GM23338 (cell line): ENCODE measurements at regions not wholly inside any gene's neighbourhood (a gene's known extent, or its start where the extent isn't known, plus 50 kb on each side); places are given as distances from the start of the nearest gene placed in this dataset.

ENCODE experiments used
- ATAC-seq: fragments of 200-7000 bp; cut with Tn5 transposase; 3 replicates; pipeline ENCODE4 v1.9.1; 2020
- DNase-seq: peaks from one replicate; pipeline ENCODE4 v3.0.0-alpha.2; 2015; ENCODE audit warnings: low spot score
- H2AFZ ChIP-seq: fragments of 200-600 bp; sonication (generic); 2 replicates; pipeline ENCODE4 v1.8.0; 2016; ENCODE audit warnings: antibody characterized with exemption, mild to moderate bottlenecking, moderate library complexity
- H3F3A ChIP-seq: fragments of 200-600 bp; sonication (generic); replicated peaks from 2 replicates; pipeline ENCODE4 v1.8.0; 2017; ENCODE audit warnings: antibody characterized with exemption, mixed run types, low read depth
- H3K27ac ChIP-seq: fragments of 200-600 bp; sonication (generic); 2 replicates; pipeline ENCODE4 v1.6.1; 2016; ENCODE audit warnings: low read depth
- H3K27me3 ChIP-seq: fragments of 200-600 bp; sonication (generic); 2 replicates; pipeline ENCODE4 v1.8.0; 2016; ENCODE audit warnings: mild to moderate bottlenecking, mixed run types, moderate library complexity; ENCODE audit not compliant: insufficient read depth
- H3K36me3 ChIP-seq: fragments of 200-600 bp; sonication (generic); 2 replicates; pipeline ENCODE4 v1.8.0; 2016; ENCODE audit warnings: mild to moderate bottlenecking; ENCODE audit not compliant: insufficient read depth
- H3K4me1 ChIP-seq: fragments of 200-600 bp; sonication (generic); 2 replicates; pipeline ENCODE4 v1.8.0; 2016; ENCODE audit warnings: mild to moderate bottlenecking, moderate library complexity; ENCODE audit not compliant: insufficient read depth
- H3K4me2 ChIP-seq: fragments of 200-600 bp; sonication (generic); 2 replicates; pipeline ENCODE4 v1.7.1; 2017; ENCODE audit warnings: mixed run types
- H3K4me3 ChIP-seq: fragments of 200-600 bp; sonication (generic); 2 replicates; pipeline ENCODE4 v1.6.1; 2016; ENCODE audit warnings: mixed run types
- H3K79me2 ChIP-seq: fragments of 200-600 bp; sonication (generic); replicated peaks from 2 replicates; pipeline ENCODE4 v1.8.0; 2017; ENCODE audit warnings: mild to moderate bottlenecking; ENCODE audit not compliant: insufficient read depth
- H3K9me2 ChIP-seq: fragments of 200-600 bp; sonication (generic); 2 replicates; pipeline ENCODE4 v1.8.0; 2017; ENCODE audit not compliant: insufficient read depth
- H4K20me1 ChIP-seq: fragments of 200-600 bp; sonication (generic); replicated peaks from 2 replicates; pipeline ENCODE4 v1.8.0; 2017; ENCODE audit warnings: mild to moderate bottlenecking; ENCODE audit not compliant: insufficient read depth
- H3K27ac Mint-ChIP-seq: 2 replicates; pipeline ENCODE4 v1.8.0; 2020; ENCODE audit warnings: inconsistent platforms, mild to moderate bottlenecking, moderate library complexity, mixed read lengths
- H3K27me3 Mint-ChIP-seq: 3 replicates; pipeline ENCODE4 v1.8.0; 2022; ENCODE audit warnings: low read depth, mild to moderate bottlenecking, moderate library complexity, mixed read lengths, inconsistent platforms; ENCODE audit not compliant: insufficient read depth, poor library complexity
- H3K36me3 Mint-ChIP-seq: 3 replicates; pipeline ENCODE4 v1.8.0; 2021; ENCODE audit warnings: low read depth, mild to moderate bottlenecking, inconsistent platforms, moderate library complexity, mixed read lengths
- H3K4me1 Mint-ChIP-seq: 3 replicates; pipeline ENCODE4 v1.8.0; 2020; ENCODE audit warnings: mild to moderate bottlenecking, inconsistent platforms, mixed read lengths
- H3K4me3 Mint-ChIP-seq: 3 replicates; pipeline ENCODE4 v1.8.0; 2021; ENCODE audit warnings: moderate library complexity, mild to moderate bottlenecking, inconsistent platforms, mixed read lengths
- H3K9me3 Mint-ChIP-seq: 3 replicates; pipeline ENCODE4 v1.8.0; 2020; ENCODE audit warnings: moderate library complexity, mild to moderate bottlenecking, inconsistent platforms, mixed read lengths
- CREB1 ChIP-seq: fragments of 250-450 bp; sonication (Bioruptor Pico); IDR thresholded peaks from 2 replicates; pipeline ENCODE4 v1.5.0; 2020; ENCODE audit warnings: low read depth, mild to moderate bottlenecking, moderate library complexity
- CTCF ChIP-seq, 2 experiments: fragments of 200-600 bp in 1 of 2; sonication (generic) in 1 of 2; conservative IDR thresholded peaks; 2 replicates each; pipeline versions ENCODE4 v1.5.1 to v1.6.1; 2016 to 2017; ENCODE audit warnings: antibody characterized with exemption in 2 of 2, low read depth in 2 of 2, mild to moderate bottlenecking in 2 of 2, moderate library complexity in 1 of 2
- EZH2 ChIP-seq: fragments of 200-600 bp; sonication (generic); IDR thresholded peaks from one replicate; pipeline ENCODE4 v1.8.0; 2017; ENCODE audit warnings: antibody characterized with exemption, mild to moderate bottlenecking, low read depth; ENCODE audit not compliant: unreplicated experiment
- EZH2phosphoT487 ChIP-seq: fragments of 200-600 bp; sonication (generic); IDR thresholded peaks from one replicate; pipeline ENCODE4 v1.8.1; 2018; ENCODE audit warnings: antibody characterized with exemption; ENCODE audit not compliant: unreplicated experiment
- JUNB ChIP-seq: IDR thresholded peaks from one replicate; pipeline ENCODE4 v1.6.1; 2016; ENCODE audit warnings: antibody characterized with exemption; ENCODE audit not compliant: unreplicated experiment
- NANOG ChIP-seq: IDR thresholded peaks from 2 replicates; pipeline ENCODE4 v1.6.1; 2016; ENCODE audit warnings: antibody characterized with exemption, borderline replicate concordance
- STAT1 ChIP-seq: IDR thresholded peaks from one replicate; pipeline ENCODE4 v1.6.1; 2016; ENCODE audit warnings: antibody characterized with exemption; ENCODE audit not compliant: unreplicated experiment
- ZNF114 ChIP-seq: fragments of 250-450 bp; sonication (Bioruptor Pico); IDR thresholded peaks from 2 replicates; pipeline ENCODE4 v1.5.0; 2020; ENCODE audit warnings: mild to moderate bottlenecking, moderate library complexity
- ZNF331 ChIP-seq: fragments of 250-450 bp; sonication (Bioruptor Pico); IDR thresholded peaks from 2 replicates; pipeline ENCODE4 v1.5.0; 2020; ENCODE audit warnings: low read depth, mild to moderate bottlenecking, moderate library complexity
- TF ChIP-seq, protein P1 (sequence below): IDR thresholded peaks from 2 replicates; pipeline ENCODE4 v1.6.1; 2016; ENCODE audit warnings: antibody characterized with exemption
- TF ChIP-seq, protein P2 (sequence below): fragments of 250-450 bp; sonication (Bioruptor Pico); IDR thresholded peaks from 2 replicates; pipeline ENCODE4 v1.5.0; 2020; ENCODE audit warnings: mild to moderate bottlenecking, moderate library complexity

GRCh38 chr11:105260976-105261375, 121.4 kb upstream of the CARD18 start:
- Histone ChIP-seq H3K27me3 (no peaks in the 10 kb centered on the region), H4K20me1 (no peaks in the 10 kb centered on the region), H3F3A (no peaks in the 10 kb centered on the region), H3K79me2 (no peaks in the 10 kb centered on the region), H2AFZ (no peak overlapping the region), H3K4me1 (0 out of 2 replicates have a peak, but pooled peaks cover 3% of the 10 kb centered on the region), H3K36me3 (no peaks in the 10 kb centered on the region), H3K4me2 (no peak overlapping the region), H3K9me2 (no peaks in the 10 kb centered on the region), H3K4me3 (no peak overlapping the region), H3K27ac (no peak overlapping the region)
- no peak for DNase-seq
- H3K9me3 Mint-ChIP-seq: peaks cover 2% of the 10 kb centered on the region; the same call in 1 of the 3 replicates
- no peak for ATAC-seq
- peaks cover 15% of the 10 kb centered on the region for H3K4me1 Mint-ChIP-seq
- no peaks in the 10 kb centered on the region for H3K27me3 Mint-ChIP-seq
- H3K27ac Mint-ChIP-seq: no peak overlapping the region
- H3K4me3 Mint-ChIP-seq: no peak overlapping the region
- TF ChIP-seq, protein P1, sequence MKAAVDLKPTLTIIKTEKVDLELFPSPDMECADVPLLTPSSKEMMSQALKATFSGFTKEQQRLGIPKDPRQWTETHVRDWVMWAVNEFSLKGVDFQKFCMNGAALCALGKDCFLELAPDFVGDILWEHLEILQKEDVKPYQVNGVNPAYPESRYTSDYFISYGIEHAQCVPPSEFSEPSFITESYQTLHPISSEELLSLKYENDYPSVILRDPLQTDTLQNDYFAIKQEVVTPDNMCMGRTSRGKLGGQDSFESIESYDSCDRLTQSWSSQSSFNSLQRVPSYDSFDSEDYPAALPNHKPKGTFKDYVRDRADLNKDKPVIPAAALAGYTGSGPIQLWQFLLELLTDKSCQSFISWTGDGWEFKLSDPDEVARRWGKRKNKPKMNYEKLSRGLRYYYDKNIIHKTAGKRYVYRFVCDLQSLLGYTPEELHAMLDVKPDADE: no peak
- no peak for TF ChIP-seq EZH2
- H3K36me3 Mint-ChIP-seq: no peaks in the 10 kb centered on the region

- Histone ChIP-seq H3K4me2 (no peak overlapping the region), H3K27ac (no peak overlapping the region), H3K4me1 (no peaks in the 10 kb centered on the region), H3K9me2 (0 out of 2 replicates have a peak, but pooled peaks cover 3% of the 10 kb centered on the region), H3K4me3 (no peak overlapping the region), H3F3A (no peaks in the 10 kb centered on the region), H3K36me3 (no peaks in the 10 kb centered on the region), H2AFZ (no peak overlapping the region), H4K20me1 (no peaks in the 10 kb centered on the region), H3K79me2 (no peaks in the 10 kb centered on the region), H3K27me3 (no peaks in the 10 kb centered on the region)
- no peaks in the 10 kb centered on the region for H3K36me3 Mint-ChIP-seq
- no peaks in the 10 kb centered on the region for H3K27me3 Mint-ChIP-seq
- H3K4me1 Mint-ChIP-seq: no peaks in the 10 kb centered on the region
- DNase-seq: no peak
- H3K4me3 Mint-ChIP-seq: no peak overlapping the region
- no peak overlapping the region for H3K27ac Mint-ChIP-seq
- no peaks in the 10 kb centered on the region; the same call in 2 of the 3 replicates for H3K9me3 Mint-ChIP-seq
- no peak for ATAC-seq
- TF ChIP-seq ZNF331 (CRISPR knock-in tag) (no peak), CTCF (conservative IDR thresholded peaks at IDR 0.05; ENCODE audit: low read depth in 2 of 2) (no peak), CREB1 (CRISPR knock-in tag) (no peak), NANOG (no peak), EZH2phosphoT487 (no peak), STAT1 (no peak), EZH2 (no peak), JUNB (no peak), ZNF114 (CRISPR knock-in tag) (no peak)
- TF ChIP-seq, protein P2, sequence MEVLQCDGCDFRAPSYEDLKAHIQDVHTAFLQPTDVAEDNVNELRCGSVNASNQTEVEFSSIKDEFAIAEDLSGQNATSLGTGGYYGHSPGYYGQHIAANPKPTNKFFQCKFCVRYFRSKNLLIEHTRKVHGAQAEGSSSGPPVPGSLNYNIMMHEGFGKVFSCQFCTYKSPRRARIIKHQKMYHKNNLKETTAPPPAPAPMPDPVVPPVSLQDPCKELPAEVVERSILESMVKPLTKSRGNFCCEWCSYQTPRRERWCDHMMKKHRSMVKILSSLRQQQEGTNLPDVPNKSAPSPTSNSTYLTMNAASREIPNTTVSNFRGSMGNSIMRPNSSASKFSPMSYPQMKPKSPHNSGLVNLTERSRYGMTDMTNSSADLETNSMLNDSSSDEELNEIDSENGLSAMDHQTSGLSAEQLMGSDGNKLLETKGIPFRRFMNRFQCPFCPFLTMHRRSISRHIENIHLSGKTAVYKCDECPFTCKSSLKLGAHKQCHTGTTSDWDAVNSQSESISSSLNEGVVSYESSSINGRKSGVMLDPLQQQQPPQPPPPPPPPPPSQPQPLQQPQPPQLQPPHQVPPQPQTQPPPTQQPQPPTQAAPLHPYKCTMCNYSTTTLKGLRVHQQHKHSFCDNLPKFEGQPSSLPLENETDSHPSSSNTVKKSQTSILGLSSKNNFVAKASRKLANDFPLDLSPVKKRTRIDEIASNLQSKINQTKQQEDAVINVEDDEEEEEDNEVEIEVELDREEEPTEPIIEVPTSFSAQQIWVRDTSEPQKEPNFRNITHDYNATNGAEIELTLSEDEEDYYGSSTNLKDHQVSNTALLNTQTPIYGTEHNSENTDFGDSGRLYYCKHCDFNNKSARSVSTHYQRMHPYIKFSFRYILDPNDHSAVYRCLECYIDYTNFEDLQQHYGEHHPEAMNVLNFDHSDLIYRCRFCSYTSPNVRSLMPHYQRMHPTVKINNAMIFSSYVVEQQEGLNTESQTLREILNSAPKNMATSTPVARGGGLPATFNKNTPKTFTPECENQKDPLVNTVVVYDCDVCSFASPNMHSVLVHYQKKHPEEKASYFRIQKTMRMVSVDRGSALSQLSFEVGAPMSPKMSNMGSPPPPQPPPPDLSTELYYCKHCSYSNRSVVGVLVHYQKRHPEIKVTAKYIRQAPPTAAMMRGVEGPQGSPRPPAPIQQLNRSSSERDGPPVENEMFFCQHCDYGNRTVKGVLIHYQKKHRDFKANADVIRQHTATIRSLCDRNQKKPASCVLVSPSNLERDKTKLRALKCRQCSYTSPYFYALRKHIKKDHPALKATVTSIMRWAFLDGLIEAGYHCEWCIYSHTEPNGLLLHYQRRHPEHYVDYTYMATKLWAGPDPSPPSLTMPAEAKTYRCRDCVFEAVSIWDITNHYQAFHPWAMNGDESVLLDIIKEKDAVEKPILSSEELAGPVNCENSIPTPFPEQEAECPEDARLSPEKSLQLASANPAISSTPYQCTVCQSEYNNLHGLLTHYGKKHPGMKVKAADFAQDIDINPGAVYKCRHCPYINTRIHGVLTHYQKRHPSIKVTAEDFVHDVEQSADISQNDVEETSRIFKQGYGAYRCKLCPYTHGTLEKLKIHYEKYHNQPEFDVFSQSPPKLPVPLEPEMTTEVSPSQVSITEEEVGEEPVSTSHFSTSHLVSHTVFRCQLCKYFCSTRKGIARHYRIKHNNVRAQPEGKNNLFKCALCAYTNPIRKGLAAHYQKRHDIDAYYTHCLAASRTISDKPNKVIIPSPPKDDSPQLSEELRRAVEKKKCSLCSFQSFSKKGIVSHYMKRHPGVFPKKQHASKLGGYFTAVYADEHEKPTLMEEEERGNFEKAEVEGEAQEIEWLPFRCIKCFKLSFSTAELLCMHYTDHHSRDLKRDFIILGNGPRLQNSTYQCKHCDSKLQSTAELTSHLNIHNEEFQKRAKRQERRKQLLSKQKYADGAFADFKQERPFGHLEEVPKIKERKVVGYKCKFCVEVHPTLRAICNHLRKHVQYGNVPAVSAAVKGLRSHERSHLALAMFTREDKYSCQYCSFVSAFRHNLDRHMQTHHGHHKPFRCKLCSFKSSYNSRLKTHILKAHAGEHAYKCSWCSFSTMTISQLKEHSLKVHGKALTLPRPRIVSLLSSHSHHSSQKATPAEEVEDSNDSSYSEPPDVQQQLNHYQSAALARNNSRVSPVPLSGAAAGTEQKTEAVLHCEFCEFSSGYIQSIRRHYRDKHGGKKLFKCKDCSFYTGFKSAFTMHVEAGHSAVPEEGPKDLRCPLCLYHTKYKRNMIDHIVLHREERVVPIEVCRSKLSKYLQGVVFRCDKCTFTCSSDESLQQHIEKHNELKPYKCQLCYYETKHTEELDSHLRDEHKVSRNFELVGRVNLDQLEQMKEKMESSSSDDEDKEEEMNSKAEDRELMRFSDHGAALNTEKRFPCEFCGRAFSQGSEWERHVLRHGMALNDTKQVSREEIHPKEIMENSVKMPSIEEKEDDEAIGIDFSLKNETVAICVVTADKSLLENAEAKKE (CRISPR knock-in tag): no peak
- TF ChIP-seq, protein P1: no peak
These were observed 106.3 kb upstream of the CARD18 start for GRCh38 chr11:105245781-105246315.
